HG03196 (cell line): ENCODE measurements at regions not wholly inside any gene's neighbourhood (a gene's known extent, or its start where the extent isn't known, plus 50 kb on each side); places are given as distances from the start of the nearest gene placed in this dataset.

Experiments
- ATAC-seq: cut with Tn5 transposase; IDR thresholded peaks from one replicate; pipeline ENCODE4 v1.9.1; 2021; ENCODE audit not compliant: unreplicated experiment

DNA sequence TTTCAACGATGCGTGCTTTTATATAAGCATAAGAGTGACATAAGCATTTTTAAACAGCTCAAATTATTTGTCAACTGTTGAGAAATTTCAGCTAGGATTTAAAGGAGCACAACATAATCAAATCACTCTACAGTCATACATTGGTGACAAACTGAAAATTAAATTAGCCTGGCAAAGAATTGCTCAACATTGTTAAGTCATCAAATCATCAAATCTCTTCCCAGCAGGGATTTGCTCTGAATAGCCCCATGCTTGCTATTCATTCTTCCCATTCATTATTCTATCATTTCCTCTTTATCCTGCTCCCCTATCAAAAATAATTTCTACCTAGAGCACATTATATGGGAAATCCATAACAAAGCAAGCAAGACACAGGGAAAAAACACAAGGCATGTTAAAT, 198.7 kb upstream of the LUZP2 start:
- ATAC-seq: no peak

DNA sequence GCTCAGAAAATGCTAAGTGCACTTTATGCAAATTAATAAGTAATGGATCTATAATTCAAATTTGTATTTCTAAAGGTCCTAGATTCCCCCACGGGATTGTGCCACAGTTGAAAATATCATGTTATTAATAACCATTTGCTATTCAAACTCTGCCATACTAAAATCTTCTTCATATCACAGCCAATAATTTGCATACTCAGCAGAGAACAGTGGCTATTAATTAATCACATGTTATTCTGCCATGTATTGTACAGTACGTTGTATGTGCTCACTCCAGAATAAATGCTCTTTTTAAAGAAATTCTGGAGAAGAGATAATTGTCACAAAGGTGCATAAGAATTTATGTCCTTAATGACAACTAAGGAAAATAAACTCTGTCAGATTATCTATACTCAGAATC, 184.9 kb upstream of the LUZP2 start:
- ATAC-seq: no peak

DNA sequence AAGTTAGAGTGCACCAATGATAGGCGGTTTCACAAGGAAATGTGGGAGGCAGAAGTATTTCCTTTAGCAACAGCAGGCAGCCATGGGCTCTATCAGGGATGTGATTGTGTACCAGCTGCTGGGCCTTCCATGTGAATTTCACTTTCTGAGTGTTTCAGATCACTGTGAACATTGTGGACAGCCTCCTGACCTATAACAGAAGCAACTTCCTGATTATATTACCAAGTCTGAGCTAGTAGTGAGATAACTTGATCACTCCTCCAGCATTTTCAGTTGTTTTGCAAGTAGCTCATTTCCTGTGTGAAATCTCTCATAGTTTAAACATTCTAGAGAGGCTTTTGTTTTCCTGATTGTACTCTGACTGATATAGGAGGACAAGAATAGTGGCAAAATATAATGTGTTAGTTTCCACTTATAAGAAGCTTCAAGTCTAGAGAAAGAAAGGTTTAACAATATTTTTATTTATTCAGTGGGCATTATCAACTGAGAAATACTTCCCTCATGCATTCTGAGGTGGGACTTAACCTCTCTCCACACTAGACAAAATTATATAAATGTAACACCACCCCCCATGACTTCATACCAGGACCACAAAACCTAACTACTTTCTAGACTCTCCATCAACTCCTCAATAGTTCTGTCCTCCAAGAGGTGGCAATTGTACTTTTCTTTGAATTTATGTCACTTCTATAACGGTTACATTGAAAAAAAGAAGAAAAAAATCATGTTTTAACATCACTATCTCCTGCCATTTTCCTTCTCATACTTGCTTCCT, 184.2 kb upstream of the LUZP2 start:
- no peak for ATAC-seq

DNA sequence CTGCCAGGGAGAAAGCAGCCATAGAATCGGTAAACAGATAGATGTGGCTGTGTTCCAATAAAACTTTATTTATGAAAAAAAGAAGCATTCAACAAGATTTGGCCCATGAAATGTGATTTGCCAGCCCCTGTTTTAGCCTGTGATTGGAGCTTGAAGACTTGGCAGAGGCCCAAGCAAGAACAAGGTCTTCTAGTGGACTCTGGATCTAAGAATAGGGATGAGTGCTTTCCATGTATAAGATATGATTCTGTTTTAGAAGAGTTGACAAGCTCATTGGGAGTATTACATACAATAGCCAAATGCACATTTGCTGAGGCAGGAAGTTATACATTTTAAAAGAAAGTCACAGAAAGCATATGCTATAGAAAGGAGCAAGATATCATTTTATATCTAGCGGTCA, 175.6 kb upstream of the LUZP2 start:
- no peak for ATAC-seq

DNA sequence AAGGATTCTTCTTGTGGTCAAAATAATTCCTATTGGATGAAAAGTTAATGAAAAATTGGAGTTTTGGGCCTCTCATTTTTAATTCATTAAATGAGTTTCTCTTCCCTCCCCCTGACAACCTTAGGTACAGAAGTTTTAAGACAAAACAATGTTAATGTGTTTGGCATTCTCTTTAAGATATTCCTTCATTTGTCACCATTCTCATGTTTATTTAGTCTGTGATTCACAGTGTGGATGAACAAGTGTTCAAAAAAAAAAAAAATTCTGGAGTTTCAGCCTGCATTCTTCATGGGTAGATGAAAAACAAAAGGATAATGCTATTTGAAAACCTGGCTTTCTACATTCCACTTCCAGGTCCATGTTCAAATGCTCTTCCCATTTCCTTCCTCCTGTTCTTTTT, 172.6 kb upstream of the LUZP2 start:
- ATAC-seq: no peak

DNA sequence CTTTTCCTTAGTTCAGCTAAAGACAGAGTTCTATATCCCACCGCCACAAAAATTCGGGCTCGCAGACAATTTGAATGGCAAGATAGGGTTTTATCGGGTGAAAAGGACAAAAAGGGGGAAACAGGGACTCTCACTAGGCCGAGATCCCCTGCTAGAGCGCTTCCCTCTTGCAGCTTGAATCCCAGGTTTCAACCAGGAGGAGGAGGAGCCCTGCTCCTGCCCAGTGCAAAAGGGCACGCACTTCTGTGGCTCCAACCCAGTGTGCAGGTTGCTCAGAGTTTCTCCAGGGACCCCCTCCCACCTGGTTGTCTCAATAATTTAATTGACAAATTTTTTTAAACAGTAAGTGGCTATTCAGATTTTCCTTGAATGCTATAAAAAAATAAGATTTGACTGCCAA, 152.6 kb upstream of the LUZP2 start:
- ATAC-seq: no peak

DNA sequence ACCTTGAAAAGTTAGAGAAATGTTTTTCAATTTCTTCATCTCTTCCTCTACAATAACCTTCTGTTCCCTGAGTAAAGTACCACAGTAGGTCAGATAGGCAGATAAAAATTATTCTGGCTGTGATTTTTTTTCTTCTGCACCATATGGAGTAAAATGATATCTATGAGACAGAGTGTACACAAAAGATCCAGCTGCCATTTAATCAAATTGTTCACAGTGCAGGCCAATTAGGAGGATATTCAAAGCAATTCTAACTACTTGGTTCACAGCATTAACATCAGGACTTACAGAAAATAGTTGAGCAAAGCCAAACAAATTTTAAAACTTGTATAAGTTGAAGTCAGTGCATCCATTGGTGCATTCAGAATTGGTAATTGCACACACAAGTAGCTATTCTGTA, 147.9 kb upstream of the LUZP2 start:
- no peak for ATAC-seq

DNA sequence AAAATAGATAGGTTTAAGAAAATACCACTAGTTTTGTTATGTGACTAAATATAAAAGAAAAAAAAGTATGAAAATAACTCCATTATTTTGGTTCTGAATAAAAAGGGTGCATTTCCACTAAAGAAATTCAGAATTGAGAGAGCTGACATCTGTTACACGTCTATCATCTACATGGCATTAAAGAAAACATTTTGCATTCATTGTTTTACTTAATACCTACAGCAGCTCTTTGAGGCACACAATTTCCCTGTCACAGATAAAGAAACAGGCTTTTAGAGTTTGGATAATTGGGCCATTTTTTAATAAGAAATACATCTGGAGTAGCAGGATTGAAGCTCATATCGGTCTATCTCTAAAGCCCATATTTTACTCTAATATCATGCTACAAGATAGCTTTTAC, 145.7 kb upstream of the LUZP2 start:
- no peak for ATAC-seq

DNA sequence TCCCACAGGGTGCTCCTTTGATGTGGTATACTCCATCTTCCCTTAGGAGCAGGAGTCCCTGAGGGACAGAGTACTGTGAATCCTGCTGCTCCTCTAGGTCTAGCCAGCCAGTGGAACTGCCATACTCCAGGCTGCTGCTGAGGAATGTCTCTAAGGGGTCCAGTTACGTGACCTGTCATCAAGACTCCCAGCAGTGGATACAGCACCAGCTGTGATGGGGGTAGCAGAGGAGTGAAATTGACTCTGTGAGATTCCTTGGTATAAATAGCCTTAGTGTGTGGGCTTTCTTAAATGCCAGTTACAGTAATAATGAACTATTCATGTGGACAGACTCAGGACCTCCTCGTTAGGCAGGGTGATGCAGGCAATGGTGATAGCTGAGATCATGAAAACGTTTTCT, 140.4 kb upstream of the LUZP2 start:
- ATAC-seq: no peak

DNA sequence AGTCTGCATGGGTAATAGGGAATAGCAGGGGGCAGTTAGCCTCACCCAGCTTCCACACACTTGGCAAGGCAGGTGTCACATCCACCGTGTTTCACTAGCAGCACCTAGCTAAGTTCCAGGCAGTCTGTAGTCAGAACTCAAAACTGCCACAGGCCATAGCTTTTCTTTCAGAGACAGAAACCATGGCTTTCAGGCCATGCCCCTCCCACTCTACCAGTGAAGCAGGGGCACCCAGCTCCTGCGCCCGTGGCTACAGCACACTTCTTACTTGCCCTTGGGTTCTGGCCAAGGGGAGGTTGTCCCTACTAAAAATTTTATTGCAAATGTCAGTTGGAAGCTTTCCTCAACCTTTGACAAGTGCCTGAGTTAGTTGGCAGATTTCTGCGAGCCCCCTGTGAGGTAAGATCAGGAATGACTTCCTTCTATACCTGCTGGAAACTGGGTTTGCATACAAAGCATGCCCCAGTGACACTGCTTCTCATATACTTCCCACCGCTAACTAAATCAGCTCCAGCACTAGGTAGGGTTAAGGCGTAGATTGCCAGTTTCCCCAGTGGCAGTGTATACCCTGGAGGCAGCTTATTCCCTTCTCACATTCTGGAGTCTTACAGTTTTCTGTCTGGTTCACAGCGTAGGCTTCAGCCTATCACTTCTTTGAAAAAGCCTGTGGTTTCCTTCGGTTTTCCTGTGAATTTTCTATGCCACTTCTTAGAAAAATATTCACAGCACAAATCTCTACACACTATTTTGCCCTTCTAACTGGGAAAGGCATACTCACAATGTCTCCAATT, 139.0 kb upstream of the LUZP2 start:
- no peak for ATAC-seq

DNA sequence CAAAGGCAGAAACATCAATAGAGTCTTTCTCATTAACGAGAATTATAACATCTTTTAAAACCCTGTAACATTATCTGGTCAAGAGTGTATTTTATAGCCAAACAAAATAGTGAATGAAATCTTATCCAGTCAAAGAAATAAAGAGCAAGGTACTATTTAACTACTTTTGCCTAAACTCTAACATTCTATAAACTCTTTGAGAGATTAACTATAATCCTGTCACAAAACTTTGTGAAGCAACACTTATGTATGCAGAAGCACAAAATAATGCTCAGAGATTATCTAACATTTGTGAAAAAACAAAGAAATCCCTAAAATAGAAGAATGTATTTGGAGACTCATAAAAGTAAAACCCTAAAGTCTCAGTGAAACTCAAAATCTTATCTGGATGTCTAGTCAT, 124.4 kb upstream of the LUZP2 start:
- no peak for ATAC-seq

DNA sequence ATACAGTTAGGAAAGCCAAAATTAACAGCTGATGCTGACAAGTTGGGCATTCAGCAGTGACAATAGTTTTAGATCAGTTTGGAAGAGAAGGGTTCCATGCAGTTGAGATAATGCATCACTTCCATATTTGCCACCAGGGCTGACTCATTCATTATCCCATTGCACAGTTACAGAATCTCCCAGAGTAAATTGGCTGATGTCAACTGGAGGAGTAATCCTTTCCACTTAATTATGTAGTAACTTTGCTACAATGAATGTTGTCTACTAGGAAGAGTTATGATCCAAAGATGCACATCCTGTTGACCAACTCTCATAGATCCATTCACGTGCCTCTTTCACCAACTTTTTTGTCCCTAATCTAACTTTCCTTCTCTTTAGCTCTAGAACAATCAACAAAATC, 123.3 kb upstream of the LUZP2 start:
- ATAC-seq: no peak

DNA sequence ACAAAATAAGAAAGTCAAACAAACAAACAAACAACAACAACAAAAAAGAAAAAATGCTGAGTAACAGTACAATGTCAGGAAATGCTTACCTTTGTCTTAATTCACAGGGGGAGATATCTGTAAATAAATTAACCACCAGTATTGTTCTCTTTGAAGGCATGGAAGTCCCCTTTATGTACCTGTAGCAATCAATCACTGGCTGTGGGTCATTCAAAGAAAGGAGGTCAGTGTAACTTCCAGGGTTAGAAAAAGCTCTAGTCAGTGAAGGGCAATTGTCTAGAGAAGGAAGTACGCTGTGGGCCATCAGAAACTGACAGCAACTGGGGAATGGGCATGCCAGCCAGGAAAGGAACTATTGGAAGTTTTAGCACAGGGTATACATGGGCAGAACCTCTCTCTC, 121.5 kb upstream of the LUZP2 start:
- ATAC-seq: no peak

DNA sequence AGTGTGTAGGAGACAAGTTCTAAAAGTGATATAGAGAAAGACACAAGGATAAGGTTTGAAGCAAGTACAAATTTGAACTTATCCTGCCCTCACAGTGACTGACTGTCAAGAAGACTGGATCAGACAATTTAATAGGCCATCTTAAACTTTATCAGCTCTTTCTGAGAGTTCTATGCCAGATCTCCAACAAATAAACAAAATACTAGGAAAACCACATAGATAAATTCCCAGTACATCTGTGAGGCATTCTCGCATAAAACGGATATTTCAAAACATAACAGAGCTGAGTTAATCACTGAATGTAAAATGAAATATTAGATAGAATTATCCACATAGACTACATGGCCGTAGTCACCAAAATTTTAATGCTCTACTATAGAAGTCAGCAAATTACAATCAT, 120.9 kb upstream of the LUZP2 start:
- ATAC-seq: no peak

DNA sequence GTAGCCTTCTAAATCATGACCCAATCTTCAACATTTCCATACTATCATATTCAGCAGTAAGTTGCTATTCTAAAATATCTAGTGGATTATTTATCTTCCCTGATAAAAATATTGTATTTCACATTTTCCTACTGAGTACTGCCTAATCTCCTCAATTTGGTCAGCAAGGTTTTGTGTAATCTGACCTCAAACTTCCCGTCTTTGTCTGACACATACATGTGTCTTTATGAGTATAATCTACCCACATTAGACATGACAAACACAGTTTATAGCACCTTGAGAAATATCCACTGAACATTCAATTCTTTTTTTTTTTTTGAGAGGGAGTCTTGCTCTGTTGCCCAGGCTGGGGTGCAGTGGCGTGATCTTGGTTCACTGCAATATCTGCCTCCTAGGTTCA, 113.7 kb upstream of the LUZP2 start:
- no peak for ATAC-seq

DNA sequence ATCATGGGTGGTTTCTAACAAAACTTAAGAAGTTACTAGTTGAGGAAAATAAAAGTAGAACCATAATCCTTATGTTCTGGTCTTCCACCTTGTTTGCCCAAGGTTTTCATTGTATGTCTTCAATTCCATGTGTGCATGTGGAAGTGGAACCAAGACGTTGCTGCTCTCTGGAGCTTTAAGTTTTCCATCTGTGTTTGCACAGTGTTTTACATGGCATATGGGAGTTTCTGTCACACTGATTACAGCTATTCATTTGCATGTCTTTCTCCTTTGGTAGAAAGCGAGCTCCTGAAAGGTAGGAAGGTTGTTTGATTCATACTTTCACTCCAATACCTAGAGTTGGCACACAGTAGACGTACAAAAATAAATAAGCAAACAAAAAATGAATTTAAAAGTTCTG, 112.6 kb upstream of the LUZP2 start:
- ATAC-seq: no peak

DNA sequence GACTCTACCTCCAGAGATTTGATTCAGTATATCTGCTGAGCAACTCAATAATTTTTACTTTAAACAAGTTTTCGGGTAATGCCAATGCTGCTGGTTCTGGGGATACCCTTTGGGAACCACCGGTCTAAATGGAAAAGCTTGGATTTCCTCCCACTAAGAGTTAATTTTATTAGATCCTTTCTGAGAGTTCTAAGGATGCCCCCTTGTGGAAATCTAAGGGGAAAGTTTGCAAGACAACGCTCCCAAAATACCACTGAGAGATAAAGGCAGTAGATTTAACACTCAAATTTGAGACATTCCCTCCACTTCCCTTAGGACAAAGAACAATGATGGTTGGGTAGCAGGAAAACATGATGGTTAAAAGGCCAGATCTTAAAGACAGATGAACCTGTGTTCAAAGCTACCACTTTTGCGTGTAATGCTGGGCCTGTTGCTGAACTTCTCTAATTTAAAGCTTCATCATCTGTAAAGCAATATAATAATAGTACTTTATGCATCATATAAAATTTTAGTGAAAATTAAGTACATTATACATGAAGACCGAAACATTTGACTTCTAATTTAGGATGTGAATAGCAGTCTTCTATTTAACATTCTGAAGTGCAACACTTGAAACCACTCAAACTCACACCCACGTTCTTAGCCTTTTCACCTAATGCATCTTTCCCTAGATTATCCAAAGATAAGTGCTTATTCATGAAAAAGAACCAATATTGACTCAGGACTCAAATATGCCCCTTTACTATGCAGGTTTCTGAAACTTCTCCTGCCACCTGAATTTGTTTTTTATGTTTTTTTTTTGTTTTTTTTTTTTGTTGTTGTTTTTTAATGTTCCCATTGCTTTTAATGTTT, 110.1 kb upstream of the LUZP2 start:
- no peak for ATAC-seq

DNA sequence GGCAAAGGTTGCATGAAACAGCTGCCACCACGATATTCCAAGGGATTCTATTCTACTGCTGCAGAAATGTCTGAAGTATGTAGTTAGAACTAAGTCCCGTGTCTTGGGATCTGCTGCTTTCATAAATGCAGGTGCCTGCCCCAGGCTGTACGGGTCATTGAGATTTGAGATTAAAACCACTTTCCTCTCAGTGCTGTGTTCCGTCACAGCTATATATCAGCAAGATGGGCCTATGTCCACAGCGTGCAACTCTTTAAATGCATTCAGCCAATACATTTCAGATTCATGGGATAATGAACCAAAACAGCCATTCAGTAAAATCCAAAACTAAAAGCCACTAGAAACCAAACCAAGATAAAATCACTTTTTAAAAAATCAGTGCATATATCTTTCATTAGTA, 107.3 kb upstream of the LUZP2 start:
- ATAC-seq: no peak

DNA sequence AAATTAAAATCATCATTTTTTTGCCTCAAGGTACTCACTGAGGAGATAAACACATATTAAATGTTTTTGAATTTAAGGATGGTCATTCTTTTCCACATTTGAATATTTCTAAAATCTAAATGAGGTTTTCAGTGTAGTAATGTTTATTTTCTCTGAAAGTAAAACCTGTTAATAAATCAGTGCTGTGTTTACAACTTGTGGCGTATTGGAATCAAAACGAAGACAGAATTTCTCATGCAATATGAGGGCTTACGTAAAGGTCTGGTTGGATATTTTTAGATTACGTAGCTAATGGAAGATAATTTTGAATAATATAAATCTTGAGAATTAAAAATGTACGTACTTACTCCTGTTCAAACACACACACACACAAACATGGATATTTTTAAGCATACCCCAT, 106.8 kb upstream of the LUZP2 start:
- no peak for ATAC-seq

DNA sequence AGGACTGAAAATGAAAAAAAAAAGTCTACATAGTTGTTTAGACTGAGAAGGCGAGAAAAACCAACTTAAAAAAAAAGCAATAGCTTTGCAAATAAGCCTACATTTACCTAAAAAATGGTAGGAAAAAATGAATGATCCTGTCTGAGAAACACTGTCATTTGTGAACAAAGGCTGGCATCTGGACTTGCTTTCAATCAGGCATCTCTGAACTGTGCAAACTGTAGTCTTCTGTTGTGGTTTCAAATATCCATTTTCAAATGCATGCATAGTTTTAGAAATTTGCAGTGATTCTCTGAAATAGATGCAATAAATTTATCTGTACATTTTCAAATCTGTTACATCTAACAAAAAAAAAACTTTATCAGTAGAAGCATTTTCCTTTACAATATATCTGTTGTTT, 106.1 kb upstream of the LUZP2 start:
- no peak for ATAC-seq

DNA sequence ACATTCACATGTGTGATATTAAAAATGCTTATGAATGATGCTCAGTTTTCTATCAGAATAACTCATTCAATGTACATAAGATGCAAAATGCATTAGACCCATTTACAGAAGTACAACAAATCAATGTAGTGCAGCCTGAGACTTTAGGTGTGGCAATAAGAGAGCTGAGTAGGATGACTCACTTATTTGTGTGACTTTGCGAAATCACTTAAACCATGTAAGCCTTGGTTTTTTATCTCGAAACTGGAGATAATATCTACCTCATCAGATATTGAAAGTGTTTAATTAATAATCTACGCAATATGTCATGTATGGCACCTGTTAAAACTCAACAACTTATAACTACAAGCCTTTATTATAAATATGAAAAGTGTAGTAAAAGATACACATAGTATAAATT, 105.7 kb upstream of the LUZP2 start:
- ATAC-seq: no peak
